Activated CD8-positive, alpha-beta memory T cell treated with anti-CD3 and anti-CD28 coated beads, Interleukin-2, amount 50 U/mL, for 1 hour (primary cell): ENCODE measurements at regions not wholly inside any gene's neighbourhood (a gene's known extent, or its start where the extent isn't known, plus 50 kb on each side); places are given as distances from the start of the nearest gene placed in this dataset.

Experiments
- DNase-seq: peaks from one replicate; pipeline ENCODE4 v3.0.0-alpha.2; 2020; ENCODE audit errors: extremely low read depth

- DNase-seq, result no peak
Observed at GRCh38 chr16:26651464-26651863, 415.3 kb upstream of the C16orf82 start.

DNA sequence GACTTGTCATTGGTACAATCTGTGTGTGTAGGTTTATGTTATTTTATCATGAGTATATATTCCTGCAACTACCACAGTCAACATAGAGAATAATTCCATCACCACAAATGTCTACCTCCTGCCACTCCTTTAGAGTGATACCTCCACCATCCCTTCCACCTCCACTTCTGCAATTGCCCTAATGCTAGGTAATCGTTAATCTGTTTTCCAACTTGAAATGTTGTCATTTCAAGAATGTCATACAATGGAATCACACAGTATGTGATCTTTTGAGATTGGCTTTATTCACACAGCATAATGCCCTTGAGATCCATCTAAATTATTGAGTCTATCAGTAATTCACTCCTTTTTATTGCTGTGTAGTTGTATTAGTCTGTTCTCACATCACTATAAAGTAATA lies 414.8 kb upstream of the C16orf82 start:
- no peak for DNase-seq

- DNase-seq, result no peak
Observed at GRCh38 chr16:26658486-26658885, 408.2 kb upstream of the C16orf82 start.

DNA sequence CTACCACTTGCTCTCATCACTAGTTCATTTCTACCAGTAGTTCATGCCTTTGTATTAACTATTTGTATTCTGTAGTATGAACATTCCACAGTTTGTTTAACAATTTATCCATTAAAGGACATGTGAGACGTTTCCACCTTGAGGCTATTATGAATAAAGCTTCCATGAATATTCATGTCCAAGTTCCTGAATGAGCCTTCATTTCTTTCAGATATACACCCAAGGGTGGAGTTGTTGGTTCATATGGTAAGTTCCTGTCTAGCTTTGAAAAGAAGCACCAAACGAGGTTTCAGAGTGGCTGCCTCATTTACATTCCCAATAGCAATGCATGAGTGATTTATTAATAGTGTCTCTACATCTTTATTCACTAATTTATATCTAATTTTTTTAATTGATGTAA lies 407.8 kb upstream of the C16orf82 start:
- DNase-seq, result no peak

DNA sequence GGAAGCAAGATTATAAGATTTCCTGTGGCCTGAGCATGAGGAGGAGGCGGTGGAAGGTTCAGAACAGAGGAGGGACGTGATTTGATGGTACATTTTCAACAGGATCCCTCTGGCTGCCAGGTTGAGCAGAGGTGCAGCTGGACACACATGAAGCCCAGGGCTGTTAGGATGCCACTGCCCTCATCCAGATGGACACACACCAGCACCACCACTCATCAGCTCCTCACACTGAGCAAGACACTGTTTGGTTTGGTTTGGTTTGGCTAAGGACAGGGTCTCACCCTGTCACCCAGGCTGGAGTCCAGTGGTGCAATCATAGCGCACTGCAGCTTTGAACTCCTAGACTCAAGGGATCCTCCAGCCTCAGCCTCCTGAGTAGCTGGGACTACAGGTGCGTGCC lies 402.6 kb upstream of the C16orf82 start:
- no peak for DNase-seq

DNA sequence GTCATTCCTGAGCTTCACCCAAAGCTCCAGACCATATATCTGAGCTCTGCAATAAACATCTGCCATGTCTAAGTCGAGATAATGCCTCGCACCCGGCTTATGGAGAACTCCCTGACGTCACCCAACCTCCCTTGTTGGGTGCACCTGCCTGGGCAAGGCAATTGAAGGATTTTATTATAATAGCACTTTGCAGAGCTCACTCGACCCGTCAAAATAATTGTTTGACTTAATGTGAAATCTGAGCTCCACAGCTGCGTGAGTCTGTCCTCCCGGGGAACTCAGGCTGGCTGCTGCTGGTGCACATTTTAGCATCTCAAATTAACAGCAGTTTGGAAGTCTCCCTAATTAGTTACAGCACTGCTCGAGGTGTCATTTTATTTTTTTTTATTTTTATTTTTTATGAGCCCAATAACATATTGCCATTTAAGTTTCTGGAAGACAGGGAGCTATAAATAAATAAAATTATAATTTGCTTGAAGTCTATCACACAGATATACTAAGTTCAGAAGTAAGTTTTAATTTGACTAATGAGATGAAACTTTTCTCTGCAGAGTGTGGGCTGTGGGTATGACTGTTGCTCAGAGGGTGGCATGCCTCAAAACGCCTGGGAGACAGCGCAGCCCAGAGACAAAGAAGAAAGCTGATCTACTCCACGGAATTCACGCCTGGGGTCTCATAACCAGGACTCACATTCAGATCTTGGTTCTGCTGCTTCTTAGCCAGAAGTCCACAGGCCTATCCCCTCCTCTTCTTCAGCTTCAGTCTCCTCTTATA lies 401.4 kb upstream of the C16orf82 start:
- no peak for DNase-seq

GRCh38 chr16:26666486-26666885 lies 400.2 kb upstream of the C16orf82 start:
- no peak for DNase-seq

- no peak for DNase-seq
Observed at GRCh38 chr16:26667307-26667706, 399.4 kb upstream of the C16orf82 start.

- DNase-seq, result no peak
Observed at GRCh38 chr16:26668026-26668425, 398.7 kb upstream of the C16orf82 start.

GRCh38 chr16:26672206-26672605 lies 394.5 kb upstream of the C16orf82 start:
- no peak for DNase-seq

DNA sequence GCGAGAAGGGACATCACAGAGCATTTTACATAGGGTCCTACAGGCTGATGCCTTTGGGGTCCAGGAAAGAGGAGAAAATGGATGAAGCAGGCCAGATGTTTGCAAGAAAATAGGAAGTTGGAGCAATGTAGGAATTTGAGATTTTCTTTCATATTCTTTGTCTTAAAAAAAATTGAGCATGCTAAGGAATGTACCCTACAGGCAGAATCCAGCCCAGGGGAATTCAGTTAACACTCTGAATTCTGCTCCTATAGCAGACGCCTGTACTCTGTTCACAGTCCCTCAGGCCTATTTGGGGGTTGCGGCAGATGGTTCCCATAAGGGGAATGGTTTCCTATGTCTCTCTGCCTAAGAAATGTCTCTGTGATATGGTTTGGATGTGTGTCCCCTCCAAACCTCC lies 393.7 kb upstream of the C16orf82 start:
- no peak for DNase-seq

DNA sequence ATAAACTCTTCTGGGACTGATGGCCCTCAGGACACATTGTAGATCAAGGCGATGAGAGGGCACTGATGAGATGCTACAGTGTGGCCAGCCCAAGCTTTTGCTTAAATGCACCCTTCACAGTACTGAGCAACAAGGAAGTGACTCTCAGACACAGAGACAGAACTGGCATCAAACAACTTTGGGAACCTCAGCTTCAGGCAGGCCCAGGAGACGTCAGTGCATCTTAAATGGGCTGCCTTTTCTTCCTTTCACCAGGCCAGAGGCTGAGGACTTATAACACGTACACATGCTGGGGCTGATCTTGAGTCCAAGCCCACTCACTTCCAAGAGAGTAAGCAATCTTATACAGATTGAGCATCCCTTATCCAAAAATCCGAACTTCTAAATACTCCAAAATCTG lies 386.1 kb upstream of the C16orf82 start:
- no peak for DNase-seq

- no peak for DNase-seq
Observed at GRCh38 chr16:26688105-26688504, 378.6 kb upstream of the C16orf82 start.

DNA sequence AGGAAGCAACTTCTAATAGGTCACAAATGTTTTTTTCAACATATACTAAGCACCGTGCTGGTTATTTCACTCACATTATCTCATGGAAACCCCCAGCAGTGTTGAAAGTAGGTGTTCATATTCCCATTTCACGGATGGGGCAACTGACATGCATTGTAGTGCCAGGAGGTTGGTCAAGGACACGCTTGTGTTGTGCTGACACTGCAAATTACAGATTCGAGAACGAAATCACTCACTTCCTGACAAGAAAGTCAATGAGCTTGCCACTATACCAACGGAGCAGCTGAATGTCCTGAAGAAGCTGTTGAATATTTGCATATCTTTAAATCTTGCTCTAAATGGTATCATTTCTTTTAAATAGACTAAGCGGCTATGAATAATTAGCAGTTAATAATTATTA lies 378.0 kb upstream of the C16orf82 start:
- DNase-seq, result no peak

DNA sequence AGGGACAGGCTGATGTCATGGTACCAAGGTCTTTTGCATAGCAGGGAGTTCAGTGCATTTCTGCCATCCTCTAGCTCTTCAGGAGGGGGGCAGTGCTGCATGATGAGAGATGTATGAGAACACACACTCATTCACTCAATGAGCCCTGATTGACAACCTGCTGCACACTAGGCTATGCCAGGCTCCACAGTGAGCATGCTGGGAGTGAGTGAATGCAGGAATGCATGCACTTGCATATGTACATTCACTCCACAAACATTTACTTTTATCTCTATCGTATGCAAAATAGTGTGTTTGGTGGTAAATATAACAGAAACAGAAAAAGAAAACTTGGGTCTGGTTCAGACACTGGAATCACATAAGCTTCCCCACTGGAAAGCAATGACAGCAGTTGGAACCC lies 374.1 kb upstream of the C16orf82 start:
- no peak for DNase-seq

- DNase-seq, result no peak
Observed at GRCh38 chr16:26697807-26698206, 368.9 kb upstream of the C16orf82 start.

GRCh38 chr16:26700250-26700649 lies 366.5 kb upstream of the C16orf82 start:
- no peak for DNase-seq

DNA sequence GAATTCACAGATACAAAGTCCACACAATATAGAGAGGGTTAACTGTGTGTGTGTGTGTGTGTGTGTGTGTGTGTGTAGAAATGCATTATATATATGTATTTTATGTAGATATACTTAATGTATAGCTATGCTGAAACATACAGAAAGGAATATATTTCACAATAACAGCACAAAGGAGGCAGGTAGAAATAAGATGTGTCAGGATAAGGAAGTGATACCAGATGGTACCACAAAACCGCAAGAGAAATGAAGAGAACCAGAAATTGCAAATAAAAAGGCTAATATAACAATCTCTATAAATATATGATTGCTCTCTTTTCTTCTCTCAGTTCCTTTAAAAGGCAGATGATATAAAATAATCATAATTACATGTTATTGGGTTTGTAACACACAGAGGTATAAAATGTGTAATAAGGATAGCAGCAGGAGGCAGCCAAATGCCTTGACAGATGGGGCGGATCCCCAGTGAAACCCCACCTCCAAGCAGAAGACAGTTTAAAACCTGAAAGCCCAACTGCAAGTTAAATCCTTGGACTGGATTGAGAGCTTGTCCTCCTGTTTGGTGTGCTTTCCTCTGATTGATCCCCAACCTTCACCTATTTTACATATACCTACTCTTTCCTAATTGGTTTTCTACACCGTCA lies 365.4 kb upstream of the C16orf82 start:
- no peak for DNase-seq

GRCh38 chr16:26705346-26705745 lies 361.4 kb upstream of the C16orf82 start:
- DNase-seq, result no peak

- no peak for DNase-seq
Observed at GRCh38 chr16:26708428-26708827, 358.3 kb upstream of the C16orf82 start.

- no peak for DNase-seq
Observed at GRCh38 chr16:26709175-26709574, 357.6 kb upstream of the C16orf82 start.

DNA sequence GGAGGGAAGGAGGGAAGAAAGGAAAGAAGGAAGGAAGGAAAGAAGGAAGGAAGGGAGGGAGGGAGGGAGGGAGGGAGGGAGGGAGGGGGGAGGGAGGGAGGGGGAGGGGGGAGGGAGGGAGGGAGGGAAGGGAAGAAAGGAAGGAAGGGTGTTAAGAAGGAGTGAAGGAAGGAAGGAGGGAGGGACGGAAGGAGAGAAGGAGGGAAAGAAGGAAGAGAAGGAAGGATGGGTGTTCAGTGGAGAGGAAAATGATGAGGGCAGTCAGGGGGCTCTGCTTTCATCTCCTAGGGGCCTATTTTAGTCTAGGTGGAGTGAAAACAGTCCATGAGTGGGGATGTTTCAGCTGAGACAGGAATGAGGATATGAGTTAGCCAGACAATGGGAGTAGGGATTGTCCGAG lies 357.0 kb upstream of the C16orf82 start:
- DNase-seq, result no peak

DNA sequence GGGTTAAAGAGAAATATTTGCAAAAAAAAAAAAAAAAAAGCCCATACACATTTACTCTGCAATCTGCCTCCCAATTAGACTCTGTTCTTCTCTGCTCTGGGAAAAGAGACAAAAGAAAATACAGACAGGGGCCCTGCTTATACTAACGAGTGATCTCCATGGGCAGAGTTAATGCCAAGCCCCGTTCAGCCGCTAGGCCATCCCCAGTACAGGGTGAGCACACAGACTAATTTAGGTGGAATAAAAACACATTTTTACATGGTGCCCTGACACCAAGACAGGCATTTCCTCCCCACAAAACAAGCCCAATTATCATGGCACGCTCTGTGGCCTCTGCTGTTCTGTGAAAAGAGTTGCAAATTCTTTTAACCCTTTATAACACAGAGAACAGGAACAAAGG lies 356.3 kb upstream of the C16orf82 start:
- DNase-seq, result no peak

- DNase-seq, result no peak
Observed at GRCh38 chr16:26712876-26713275, 353.9 kb upstream of the C16orf82 start.
